Uterus (tissue), 2 donors: ENCODE measurements at regions not wholly inside any gene's neighbourhood (a gene's known extent, or its start where the extent isn't known, plus 50 kb on each side); places are given as distances from the start of the nearest gene placed in this dataset.

Experiments
- POLR2A ChIP-seq, 2 donors: fragments of 450-650 bp; IDR thresholded peaks; one replicate each; pipeline ENCODE4 v1.6.1; 2016; ENCODE audit warnings: antibody characterized with exemption in 2 of 2, mild to moderate bottlenecking in 1 of 2, moderate library complexity in 1 of 2
- TF ChIP-seq, protein P1 (sequence below), 4 experiments: fragments of 200-600 bp in 2 of 4; fragments of 450-650 bp in 2 of 4; sonication (generic) in 2 of 4; IDR thresholded peaks; one replicate each; pipeline ENCODE4 v1.5.1; 2016 to 2019; ENCODE audit warnings: antibody characterized with exemption in 4 of 4, mild to moderate bottlenecking in 2 of 4, moderate library complexity in 1 of 4

DNA sequence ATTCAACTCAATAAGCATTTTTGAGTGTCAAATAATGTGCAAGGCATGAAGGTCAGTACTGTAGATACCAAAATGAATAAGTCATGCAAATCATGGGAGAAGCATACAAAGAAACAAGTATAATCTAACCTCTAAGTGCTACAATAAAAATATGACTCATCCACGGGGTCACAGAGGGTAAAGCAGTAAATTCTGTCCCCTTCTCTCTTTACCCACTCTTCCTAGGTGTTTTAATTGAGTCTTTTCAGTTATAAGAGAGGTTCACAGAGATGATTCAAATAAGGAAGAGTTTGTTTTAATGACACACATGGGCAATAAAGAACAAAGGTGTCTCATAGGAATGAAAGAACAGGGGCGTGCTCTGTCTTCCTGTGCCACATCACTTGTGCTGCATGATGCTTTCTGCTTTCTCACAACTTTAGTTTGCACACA lies 71.5 kb upstream of the DAAM1 start:
- TF ChIP-seq POLR2A (IDR thresholded peaks at IDR 0.05) = no peak
- TF ChIP-seq, protein P1, sequence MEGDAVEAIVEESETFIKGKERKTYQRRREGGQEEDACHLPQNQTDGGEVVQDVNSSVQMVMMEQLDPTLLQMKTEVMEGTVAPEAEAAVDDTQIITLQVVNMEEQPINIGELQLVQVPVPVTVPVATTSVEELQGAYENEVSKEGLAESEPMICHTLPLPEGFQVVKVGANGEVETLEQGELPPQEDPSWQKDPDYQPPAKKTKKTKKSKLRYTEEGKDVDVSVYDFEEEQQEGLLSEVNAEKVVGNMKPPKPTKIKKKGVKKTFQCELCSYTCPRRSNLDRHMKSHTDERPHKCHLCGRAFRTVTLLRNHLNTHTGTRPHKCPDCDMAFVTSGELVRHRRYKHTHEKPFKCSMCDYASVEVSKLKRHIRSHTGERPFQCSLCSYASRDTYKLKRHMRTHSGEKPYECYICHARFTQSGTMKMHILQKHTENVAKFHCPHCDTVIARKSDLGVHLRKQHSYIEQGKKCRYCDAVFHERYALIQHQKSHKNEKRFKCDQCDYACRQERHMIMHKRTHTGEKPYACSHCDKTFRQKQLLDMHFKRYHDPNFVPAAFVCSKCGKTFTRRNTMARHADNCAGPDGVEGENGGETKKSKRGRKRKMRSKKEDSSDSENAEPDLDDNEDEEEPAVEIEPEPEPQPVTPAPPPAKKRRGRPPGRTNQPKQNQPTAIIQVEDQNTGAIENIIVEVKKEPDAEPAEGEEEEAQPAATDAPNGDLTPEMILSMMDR (IDR thresholded peaks at IDR 0.05) = no peak
